ENCODE measurements at regions not wholly inside any gene's neighbourhood (a gene's known extent, or its start where the extent isn't known, plus 50 kb on each side); places are given as distances from the start of the nearest gene placed in this dataset.
"Not testable (repeated sequence)": the region's sequence is repeated elsewhere in the genome, so short reads cannot be mapped to it uniquely, and the experiment has no call there.

GRCh38 chr3:73120710-73121109, 59.3 kb downstream of the EBLN2 start:
- CTCF ChIA-PET = no interaction called here
- no peak for DNase-seq
- no peaks in the 10 kb centered on the region for H3K4me1 Mint-ChIP-seq
- no peaks in the 10 kb centered on the region for H3K9me3 Mint-ChIP-seq
- no peak overlapping the region for H3K4me3 Mint-ChIP-seq
- H3K36me3 Mint-ChIP-seq = no peaks in the 10 kb centered on the region
- no peaks in the 10 kb centered on the region for H3K27me3 Mint-ChIP-seq
- H3K27ac Mint-ChIP-seq = no peak overlapping the region

- CTCF ChIA-PET = no interaction called here
- H3K27ac Mint-ChIP-seq = no peak overlapping the region
- H3K9me3 Mint-ChIP-seq = no peaks in the 10 kb centered on the region
- H3K4me1 Mint-ChIP-seq = no peaks in the 10 kb centered on the region
- H3K36me3 Mint-ChIP-seq = no peaks in the 10 kb centered on the region
- H3K4me3 Mint-ChIP-seq = no peak overlapping the region
- no peaks in the 10 kb centered on the region for H3K27me3 Mint-ChIP-seq
- no peak for DNase-seq
Measured at GRCh38 chr3:73121669-73122331, 60.3 kb downstream of the EBLN2 start.

- H3K4me3 Mint-ChIP-seq = no peak overlapping the region
- no peak for DNase-seq
- no peaks in the 10 kb centered on the region for H3K4me1 Mint-ChIP-seq
- H3K27ac Mint-ChIP-seq = no peak overlapping the region
- H3K36me3 Mint-ChIP-seq = no peaks in the 10 kb centered on the region
- CTCF ChIA-PET = no interaction called here
- H3K27me3 Mint-ChIP-seq = peaks cover 6% of the 10 kb centered on the region
- no peaks in the 10 kb centered on the region for H3K9me3 Mint-ChIP-seq
Measured at GRCh38 chr3:73134034-73134433, 72.6 kb downstream of the EBLN2 start.

- no peak overlapping the region for H3K27ac Mint-ChIP-seq
- CTCF ChIA-PET = no interaction called here
Measured at GRCh38 chr3:73136941-73137340, 75.5 kb downstream of the EBLN2 start.

GRCh38 chr3:73137736-73138403, 76.4 kb downstream of the EBLN2 start:
- Mint-ChIP-seq H3K27me3 (no peaks in the 10 kb centered on the region), H3K4me1 (no peaks in the 10 kb centered on the region), H3K36me3 (no peaks in the 10 kb centered on the region), H3K4me3 (no peak overlapping the region), H3K27ac (no peak overlapping the region), H3K9me3 (no peaks in the 10 kb centered on the region)
- CTCF ChIA-PET = no interaction called here
- DNase-seq = no peak

More at GRCh38 chr3:73136941-73137340, 75.5 kb downstream of the EBLN2 start:
- H3K36me3 Mint-ChIP-seq = no peaks in the 10 kb centered on the region
- H3K4me1 Mint-ChIP-seq = no peaks in the 10 kb centered on the region
- no peak overlapping the region for H3K4me3 Mint-ChIP-seq
- no peak for DNase-seq
- no peaks in the 10 kb centered on the region for H3K9me3 Mint-ChIP-seq
- no peaks in the 10 kb centered on the region for H3K27me3 Mint-ChIP-seq

- Mint-ChIP-seq H3K4me3 (no peak overlapping the region), H3K4me1 (no peaks in the 10 kb centered on the region), H3K36me3 (no peaks in the 10 kb centered on the region), H3K27me3 (no peaks in the 10 kb centered on the region), H3K9me3 (no peaks in the 10 kb centered on the region), H3K27ac (no peak overlapping the region)
- CTCF ChIA-PET = no interaction called here
- no peak for DNase-seq
Measured at GRCh38 chr3:73140772-73141442, 79.4 kb downstream of the EBLN2 start.

GRCh38 chr3:73141525-73141924, 80.1 kb downstream of the EBLN2 start:
- no peaks in the 10 kb centered on the region for H3K27me3 Mint-ChIP-seq
- CTCF ChIA-PET = no interaction called here
- no peak for DNase-seq
- H3K36me3 Mint-ChIP-seq = no peaks in the 10 kb centered on the region
- no peaks in the 10 kb centered on the region for H3K4me1 Mint-ChIP-seq
- no peaks in the 10 kb centered on the region for H3K9me3 Mint-ChIP-seq
- no peak overlapping the region for H3K27ac Mint-ChIP-seq
- H3K4me3 Mint-ChIP-seq = no peak overlapping the region

GRCh38 chr3:73143401-73143800, 81.9 kb downstream of the EBLN2 start:
- Mint-ChIP-seq H3K4me1 (no peaks in the 10 kb centered on the region), H3K4me3 (no peak overlapping the region), H3K27ac (no peak overlapping the region), H3K27me3 (no peaks in the 10 kb centered on the region), H3K9me3 (no peaks in the 10 kb centered on the region), H3K36me3 (no peaks in the 10 kb centered on the region)
- CTCF ChIA-PET = interaction anchor here (0.6 kb wide), 1 partner anchor 203 kb away, joined by 3 read pairs; no protein-coding TSS in a partner anchor
- no peak for DNase-seq

GRCh38 chr3:73143821-73144237, 82.4 kb downstream of the EBLN2 start:
- Mint-ChIP-seq H3K27me3 (no peaks in the 10 kb centered on the region), H3K9me3 (no peaks in the 10 kb centered on the region), H3K4me1 (no peaks in the 10 kb centered on the region), H3K27ac (no peak overlapping the region), H3K4me3 (no peak overlapping the region), H3K36me3 (no peaks in the 10 kb centered on the region)
- no peak for DNase-seq
- CTCF ChIA-PET = interaction anchor here (0.6 to 1.4 kb wide), 2 partner anchors 42 to 203 kb away, joined by 3 read pairs; no protein-coding TSS in a partner anchor

- DNase-seq = no peak
- no peaks in the 10 kb centered on the region for H3K36me3 Mint-ChIP-seq
- no peak overlapping the region for H3K4me3 Mint-ChIP-seq
- H3K27me3 Mint-ChIP-seq = no peaks in the 10 kb centered on the region
- no peaks in the 10 kb centered on the region for H3K4me1 Mint-ChIP-seq
- no peak overlapping the region for H3K27ac Mint-ChIP-seq
- no peaks in the 10 kb centered on the region for H3K9me3 Mint-ChIP-seq
- CTCF ChIA-PET = interaction anchor here (0.6 to 1.4 kb wide), 2 partner anchors 35 to 43 kb away, joined by 3 read pairs; no protein-coding TSS in a partner anchor
Measured at GRCh38 chr3:73144276-73144675, 82.8 kb downstream of the EBLN2 start.

GRCh38 chr3:73144828-73145227, 83.4 kb downstream of the EBLN2 start:
- CTCF ChIA-PET = interaction anchor here (0.6 to 1.4 kb wide), 3 partner anchors 34 to 569 kb away, joined by 3 read pairs; no protein-coding TSS in a partner anchor
- Mint-ChIP-seq H3K27me3 (no peaks in the 10 kb centered on the region), H3K4me3 (no peak overlapping the region), H3K27ac (no peak overlapping the region), H3K9me3 (no peaks in the 10 kb centered on the region), H3K36me3 (no peaks in the 10 kb centered on the region), H3K4me1 (no peaks in the 10 kb centered on the region)
- DNase-seq = no peak

- H3K9me3 Mint-ChIP-seq, H3K4me3 Mint-ChIP-seq, H3K4me1 Mint-ChIP-seq, DNase-seq, H3K36me3 Mint-ChIP-seq, H3K27ac Mint-ChIP-seq, CTCF ChIA-PET, H3K27me3 Mint-ChIP-seq: not testable (repeated sequence)
Measured at GRCh38 chr3:73147479-73147878, 86.0 kb downstream of the EBLN2 start.

GRCh38 chr3:73148206-73148605, 86.7 kb downstream of the EBLN2 start:
- Mint-ChIP-seq H3K36me3 (no peaks in the 10 kb centered on the region), H3K9me3 (no peaks in the 10 kb centered on the region), H3K27me3 (no peaks in the 10 kb centered on the region), H3K4me1 (no peaks in the 10 kb centered on the region), H3K4me3 (no peak overlapping the region), H3K27ac (no peak overlapping the region)
- no peak for DNase-seq
- CTCF ChIA-PET = no interaction called here

- Mint-ChIP-seq H3K9me3 (no peaks in the 10 kb centered on the region), H3K4me3 (no peak overlapping the region), H3K4me1 (no peaks in the 10 kb centered on the region), H3K36me3 (no peaks in the 10 kb centered on the region), H3K27me3 (no peaks in the 10 kb centered on the region), H3K27ac (no peak overlapping the region)
- no peak for DNase-seq
- CTCF ChIA-PET = no interaction called here
Measured at GRCh38 chr3:73148682-73149081, 87.2 kb downstream of the EBLN2 start.
